PFSK-1 (cell line): ENCODE measurements at regions not wholly inside any gene's neighbourhood (a gene's known extent, or its start where the extent isn't known, plus 50 kb on each side); places are given as distances from the start of the nearest gene placed in this dataset.

ENCODE experiments used
- FOXP2 ChIP-seq: optimal IDR thresholded peaks from 2 replicates; pipeline ENCODE3; 2011; ENCODE audit warnings: borderline replicate concordance, control low read depth, inconsistent platforms; ENCODE audit not compliant: insufficient read depth; ENCODE audit errors: extremely low read length, extremely low read depth
- POLR2AphosphoS5 ChIP-seq: IDR thresholded peaks from 2 replicates; pipeline ENCODE4 v1.6.1; 2012; ENCODE audit warnings: low read depth, mild to moderate bottlenecking, control low read depth, low read length, moderate library complexity
- SIN3A ChIP-seq: IDR thresholded peaks from 2 replicates; pipeline ENCODE4 v1.6.1; 2012; ENCODE audit warnings: mild to moderate bottlenecking, low read length, moderate library complexity, borderline replicate concordance; ENCODE audit not compliant: insufficient read depth
- TAF1 ChIP-seq: IDR thresholded peaks from 2 replicates; pipeline ENCODE4 v1.6.1; 2012; ENCODE audit warnings: low read length, control low read depth, borderline replicate concordance; ENCODE audit not compliant: insufficient read depth
- TF ChIP-seq, protein P1 (sequence below), 2 experiments: IDR thresholded peaks; 2 replicates each; pipeline versions ENCODE4 v1.6.1 to v1.8.0; 2011 to 2012; ENCODE audit warnings: low read depth in 2 of 2, low read length in 2 of 2, control low read depth in 1 of 2, inconsistent platforms in 1 of 2, mild to moderate bottlenecking in 1 of 2, moderate library complexity in 1 of 2; ENCODE audit not compliant: insufficient read depth in 1 of 2

DNA sequence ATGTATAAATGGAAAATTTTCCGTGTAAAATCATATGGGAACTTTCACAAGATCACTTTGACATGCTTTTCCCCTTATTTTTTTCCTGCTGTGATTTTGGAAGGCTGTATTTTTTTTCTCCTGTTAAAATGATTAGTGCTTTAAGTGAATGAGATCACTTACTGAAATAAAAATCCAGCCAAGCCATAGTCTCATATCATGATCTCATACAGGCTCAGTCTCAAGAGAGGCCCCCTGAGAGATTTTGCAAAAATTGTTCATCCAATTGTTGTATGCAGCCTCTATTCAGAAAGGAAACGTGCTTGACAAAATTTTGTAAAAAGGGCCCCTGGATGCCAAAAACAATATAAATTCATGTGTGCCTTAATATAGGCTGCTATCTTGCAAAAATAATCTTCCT lies 528.2 kb downstream of the HDGFL1 start:
- no peak for TF ChIP-seq TAF1
- TF ChIP-seq, protein P1, sequence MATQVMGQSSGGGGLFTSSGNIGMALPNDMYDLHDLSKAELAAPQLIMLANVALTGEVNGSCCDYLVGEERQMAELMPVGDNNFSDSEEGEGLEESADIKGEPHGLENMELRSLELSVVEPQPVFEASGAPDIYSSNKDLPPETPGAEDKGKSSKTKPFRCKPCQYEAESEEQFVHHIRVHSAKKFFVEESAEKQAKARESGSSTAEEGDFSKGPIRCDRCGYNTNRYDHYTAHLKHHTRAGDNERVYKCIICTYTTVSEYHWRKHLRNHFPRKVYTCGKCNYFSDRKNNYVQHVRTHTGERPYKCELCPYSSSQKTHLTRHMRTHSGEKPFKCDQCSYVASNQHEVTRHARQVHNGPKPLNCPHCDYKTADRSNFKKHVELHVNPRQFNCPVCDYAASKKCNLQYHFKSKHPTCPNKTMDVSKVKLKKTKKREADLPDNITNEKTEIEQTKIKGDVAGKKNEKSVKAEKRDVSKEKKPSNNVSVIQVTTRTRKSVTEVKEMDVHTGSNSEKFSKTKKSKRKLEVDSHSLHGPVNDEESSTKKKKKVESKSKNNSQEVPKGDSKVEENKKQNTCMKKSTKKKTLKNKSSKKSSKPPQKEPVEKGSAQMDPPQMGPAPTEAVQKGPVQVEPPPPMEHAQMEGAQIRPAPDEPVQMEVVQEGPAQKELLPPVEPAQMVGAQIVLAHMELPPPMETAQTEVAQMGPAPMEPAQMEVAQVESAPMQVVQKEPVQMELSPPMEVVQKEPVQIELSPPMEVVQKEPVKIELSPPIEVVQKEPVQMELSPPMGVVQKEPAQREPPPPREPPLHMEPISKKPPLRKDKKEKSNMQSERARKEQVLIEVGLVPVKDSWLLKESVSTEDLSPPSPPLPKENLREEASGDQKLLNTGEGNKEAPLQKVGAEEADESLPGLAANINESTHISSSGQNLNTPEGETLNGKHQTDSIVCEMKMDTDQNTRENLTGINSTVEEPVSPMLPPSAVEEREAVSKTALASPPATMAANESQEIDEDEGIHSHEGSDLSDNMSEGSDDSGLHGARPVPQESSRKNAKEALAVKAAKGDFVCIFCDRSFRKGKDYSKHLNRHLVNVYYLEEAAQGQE (IDR thresholded peaks at IDR 0.05; ENCODE audit: insufficient read depth in 1 of 2, low read depth in 2 of 2, low read length in 2 of 2): no peak
- no peak for TF ChIP-seq SIN3A
- TF ChIP-seq POLR2AphosphoS5: no peak
- no peak for TF ChIP-seq FOXP2

DNA sequence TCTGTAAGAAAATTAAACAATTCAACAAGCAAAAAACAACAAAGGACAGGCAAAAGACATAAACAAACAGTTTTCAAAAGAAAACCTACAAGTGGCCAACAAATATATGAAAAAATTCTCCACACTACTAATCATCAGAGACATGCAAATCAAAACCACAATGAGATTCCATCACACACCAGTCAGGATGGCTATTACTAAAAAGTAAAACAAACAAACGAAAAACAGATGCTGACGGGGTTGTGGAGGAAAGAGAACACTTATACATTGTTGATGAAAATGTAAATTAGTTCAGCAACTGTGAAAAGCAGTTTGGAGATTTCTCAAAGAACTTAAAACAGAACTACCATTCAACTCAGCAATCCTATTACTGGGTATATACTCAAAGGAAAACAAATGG lies 537.6 kb downstream of the HDGFL1 start:
- TF ChIP-seq POLR2AphosphoS5: no peak

DNA sequence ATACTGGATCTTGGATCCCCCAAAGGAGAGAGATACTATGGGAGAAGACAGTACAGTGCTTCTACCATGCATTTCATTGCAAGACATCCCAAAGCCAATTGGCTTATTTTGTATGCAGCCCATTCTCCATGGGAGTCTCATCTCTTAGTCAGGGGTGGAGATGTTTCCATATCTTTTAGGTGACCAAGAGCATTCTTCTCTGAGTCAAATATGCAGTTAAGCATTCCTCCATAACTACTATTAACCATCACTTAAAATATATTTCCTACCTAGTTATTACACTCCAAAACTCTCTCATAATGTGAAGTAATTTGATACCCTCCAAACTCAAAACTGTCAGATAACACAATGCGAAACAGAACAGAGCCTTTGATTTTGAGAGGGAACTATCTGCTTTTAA lies 542.6 kb downstream of the HDGFL1 start:
- TF ChIP-seq FOXP2: no peak
- TF ChIP-seq, protein P1 (IDR thresholded peaks at IDR 0.05; ENCODE audit: insufficient read depth in 1 of 2, low read depth in 2 of 2, low read length in 2 of 2): no peak
- no peak for TF ChIP-seq POLR2AphosphoS5
- TF ChIP-seq SIN3A: no peak
- TF ChIP-seq TAF1: no peak

DNA sequence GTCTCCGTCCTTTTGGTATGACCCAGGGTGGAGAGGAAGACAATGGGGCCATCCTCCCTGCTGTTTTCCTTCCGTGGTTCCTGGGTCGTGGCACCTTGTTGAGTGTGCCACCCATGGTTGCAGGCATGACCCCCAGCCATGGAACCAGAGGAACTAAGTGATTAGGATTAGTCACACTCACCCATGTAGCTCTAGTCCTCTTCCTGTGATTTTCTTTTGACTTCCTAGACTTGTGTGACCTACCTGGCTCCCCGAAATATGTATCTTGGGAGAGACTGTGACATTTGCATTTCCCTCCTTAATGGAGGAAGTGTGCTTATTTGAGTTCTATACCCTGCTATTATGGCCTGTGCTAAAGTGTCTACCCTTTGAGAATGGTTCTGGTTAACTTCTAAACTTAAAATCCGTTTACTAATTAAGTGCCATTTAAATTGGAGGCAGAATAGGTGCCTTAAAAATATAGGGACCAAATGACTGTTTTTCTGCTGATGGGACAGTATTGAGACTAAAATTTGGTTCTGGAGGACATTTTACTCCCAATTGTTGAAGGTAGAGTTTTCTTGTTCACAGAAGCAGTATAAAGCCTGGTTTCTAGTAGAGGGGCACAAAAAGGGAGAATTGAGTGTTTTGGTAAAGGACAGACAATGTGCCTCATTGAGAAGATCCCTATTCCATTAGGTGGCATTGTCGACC lies 545.6 kb downstream of the HDGFL1 start:
- no peak for TF ChIP-seq POLR2AphosphoS5
- TF ChIP-seq TAF1: no peak
- TF ChIP-seq SIN3A: no peak
- TF ChIP-seq FOXP2: no peak
- TF ChIP-seq, protein P1 (IDR thresholded peaks at IDR 0.05; ENCODE audit: insufficient read depth in 1 of 2, low read depth in 2 of 2, low read length in 2 of 2): no peak

DNA sequence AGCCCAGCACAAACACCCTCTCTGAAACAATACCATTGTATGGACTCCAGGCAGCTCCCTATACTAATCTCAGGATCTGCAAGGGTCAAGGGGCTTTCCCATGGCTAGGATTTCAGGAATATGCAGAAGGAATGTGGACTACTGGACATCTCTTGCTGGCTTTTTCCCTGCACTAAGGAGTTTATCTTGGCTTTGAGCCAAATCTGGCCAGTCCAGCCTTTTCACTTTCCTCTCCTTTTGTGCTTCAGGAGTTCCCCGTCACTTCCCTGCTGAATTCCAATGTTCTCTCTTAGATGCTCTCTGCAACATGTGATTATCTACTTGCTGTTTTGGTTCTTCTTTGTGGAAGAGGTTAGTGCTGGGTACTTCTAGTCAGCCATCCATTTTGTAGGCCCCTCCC lies 568.2 kb downstream of the HDGFL1 start:
- TF ChIP-seq, protein P1 (IDR thresholded peaks at IDR 0.05; ENCODE audit: insufficient read depth in 1 of 2, low read depth in 2 of 2, low read length in 2 of 2): no peak
- TF ChIP-seq FOXP2: no peak
- TF ChIP-seq TAF1: no peak
- no peak for TF ChIP-seq POLR2AphosphoS5
- TF ChIP-seq SIN3A: no peak
